HG03442 (cell line): ENCODE measurements at regions not wholly inside any gene's neighbourhood (a gene's known extent, or its start where the extent isn't known, plus 50 kb on each side); places are given as distances from the start of the nearest gene placed in this dataset.
"Not testable (repeated sequence)": the region's sequence is repeated elsewhere in the genome, so short reads cannot be mapped to it uniquely, and the experiment has no call there.

Source experiments
- ATAC-seq: cut with Tn5 transposase; IDR thresholded peaks from one replicate; pipeline ENCODE4 v1.9.1; 2021; ENCODE audit warnings: mild to moderate bottlenecking, moderate library complexity; ENCODE audit not compliant: unreplicated experiment

DNA sequence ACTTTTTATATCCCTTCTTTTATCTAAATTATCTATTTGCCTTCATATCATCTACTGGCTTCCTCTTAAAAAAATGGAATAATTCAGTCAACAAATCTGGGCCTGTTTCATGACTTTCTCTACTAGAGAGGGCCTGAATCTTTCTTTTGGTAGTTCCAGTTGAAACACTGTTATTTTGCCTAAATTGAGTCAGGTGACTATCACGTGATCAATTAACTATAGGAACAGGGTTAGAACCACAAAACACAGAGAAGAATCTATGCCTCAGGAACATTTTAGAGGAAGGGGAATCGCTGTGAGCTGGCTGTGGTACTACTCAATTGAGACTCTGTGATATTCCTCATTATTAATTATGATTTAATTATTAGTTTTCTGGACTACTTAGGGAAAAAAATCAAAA, 736.7 kb upstream of the PITX2 start:
- no peak for ATAC-seq

DNA sequence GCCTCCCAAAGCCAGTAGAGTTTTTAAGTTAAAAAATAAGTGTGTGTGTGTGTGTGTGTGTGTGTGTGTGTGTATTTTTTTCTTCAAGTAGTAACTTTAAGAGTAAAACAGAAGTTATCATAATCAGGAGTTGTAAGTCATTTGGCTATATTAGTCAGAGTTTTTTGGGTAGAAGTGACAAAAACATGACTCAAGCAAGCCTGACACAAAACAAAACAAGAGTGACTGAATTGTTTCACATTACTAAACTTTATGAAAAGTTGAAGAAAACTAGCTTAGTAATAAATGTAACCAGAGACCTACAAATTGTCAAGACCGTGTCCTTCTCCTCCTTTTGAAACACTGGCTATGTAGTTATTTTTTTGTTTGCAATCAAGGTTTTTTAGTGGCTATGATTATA, 738.0 kb upstream of the PITX2 start:
- no peak for ATAC-seq

DNA sequence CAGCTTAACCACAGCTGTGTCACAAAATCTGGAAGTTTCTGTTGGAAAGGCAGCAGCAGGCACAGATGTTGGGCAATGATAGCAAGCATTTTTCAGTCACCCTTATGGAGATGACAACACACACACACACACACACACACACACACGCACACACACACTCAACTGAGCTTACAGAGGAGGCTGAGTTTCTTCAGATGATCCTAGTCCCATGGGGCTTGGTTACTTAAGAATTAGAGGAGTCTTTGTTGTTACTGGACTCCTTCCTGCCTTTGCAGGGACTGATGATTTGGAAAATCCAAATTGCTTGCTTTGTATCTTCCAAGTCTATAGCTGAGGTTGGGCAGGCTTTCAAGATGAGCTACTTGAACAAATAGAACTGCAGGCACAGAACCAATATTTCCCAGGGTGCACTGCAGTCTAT, 740.1 kb upstream of the PITX2 start:
- no peak for ATAC-seq

GRCh38 chr4:111377880-111378279, 755.0 kb upstream of the PITX2 start:
- not testable (repeated sequence) for ATAC-seq

GRCh38 chr4:111388561-111388960, 756.7 kb upstream of the FAM241A start:
- ATAC-seq: no peak

DNA sequence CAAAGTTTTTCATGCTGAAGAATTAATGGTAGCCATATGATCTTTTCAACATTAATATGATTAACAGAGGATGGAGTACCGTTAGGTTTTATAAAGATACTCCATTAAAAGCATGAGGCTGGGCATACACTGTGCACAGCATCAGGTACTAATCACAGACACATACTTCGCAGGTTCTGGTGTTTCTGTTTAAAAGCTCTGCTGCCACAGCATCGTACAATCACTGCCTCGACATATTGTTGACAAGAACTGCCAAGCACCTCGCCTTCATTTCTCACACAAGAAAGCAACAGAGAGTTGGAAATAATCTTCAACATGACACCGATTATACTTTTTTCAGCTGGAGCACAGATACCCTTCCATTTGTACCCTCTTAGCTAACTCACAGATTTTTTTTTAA, 753.4 kb upstream of the FAM241A start:
- no peak for ATAC-seq

DNA sequence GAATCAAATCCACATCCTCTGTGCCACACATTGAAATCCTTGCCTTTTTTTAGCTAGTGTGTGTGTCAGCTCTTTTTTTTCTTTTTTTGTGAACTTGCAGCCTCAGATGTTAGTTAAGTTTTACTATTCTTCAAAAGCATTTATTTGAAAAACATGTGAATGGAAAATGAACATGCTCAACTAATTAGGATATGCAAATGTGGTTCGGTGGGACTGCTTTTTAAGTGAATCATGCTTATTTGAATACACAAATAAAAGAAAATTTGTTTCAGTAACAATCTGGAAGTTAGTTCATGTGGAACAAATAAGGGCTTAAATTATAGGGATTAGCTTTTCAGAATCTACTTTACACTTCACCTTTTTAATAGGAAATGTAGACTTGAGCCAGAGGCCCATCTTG, 751.5 kb upstream of the FAM241A start:
- ATAC-seq: no peak

DNA sequence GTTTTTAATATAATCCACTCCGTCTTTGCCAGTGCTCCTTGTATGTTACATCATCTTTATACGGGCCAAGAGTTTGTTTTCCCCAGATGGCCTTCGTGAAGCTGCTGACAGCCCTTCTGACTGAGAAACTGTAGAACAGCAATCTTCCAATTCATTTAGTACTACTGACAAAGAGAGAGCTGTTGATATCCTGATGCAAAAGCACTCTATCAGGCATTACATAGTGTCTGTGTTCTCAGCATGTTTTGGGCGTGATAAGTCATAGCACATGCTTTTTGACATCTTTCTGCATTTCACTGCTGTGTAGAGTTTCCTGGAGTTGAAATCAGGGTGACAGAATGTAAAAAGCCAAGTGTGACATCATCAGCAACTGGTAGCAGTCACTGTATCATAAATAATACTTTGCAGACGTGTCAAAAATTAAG, 746.3 kb upstream of the FAM241A start:
- ATAC-seq: no peak

DNA sequence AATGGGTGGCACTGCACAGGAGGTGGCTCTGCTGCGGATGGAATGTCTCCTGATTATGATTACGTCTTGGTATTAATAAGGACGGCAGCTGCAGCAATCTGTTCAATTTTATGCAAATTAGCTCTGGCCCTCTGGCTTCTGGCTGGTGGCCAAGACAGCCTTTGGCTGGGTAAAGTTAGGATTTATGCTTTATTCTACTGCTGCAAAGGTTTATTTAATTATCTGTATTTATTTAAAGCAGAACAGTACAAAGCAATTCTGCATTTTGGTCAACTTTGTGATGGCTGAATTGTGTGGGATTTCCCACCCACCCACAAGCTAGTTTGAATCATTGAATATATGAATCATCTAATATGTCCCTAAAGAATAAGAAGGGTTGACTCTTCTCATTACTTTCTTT, 745.6 kb upstream of the FAM241A start:
- ATAC-seq: no peak

GRCh38 chr4:111400741-111401140, 744.5 kb upstream of the FAM241A start:
- ATAC-seq: no peak

DNA sequence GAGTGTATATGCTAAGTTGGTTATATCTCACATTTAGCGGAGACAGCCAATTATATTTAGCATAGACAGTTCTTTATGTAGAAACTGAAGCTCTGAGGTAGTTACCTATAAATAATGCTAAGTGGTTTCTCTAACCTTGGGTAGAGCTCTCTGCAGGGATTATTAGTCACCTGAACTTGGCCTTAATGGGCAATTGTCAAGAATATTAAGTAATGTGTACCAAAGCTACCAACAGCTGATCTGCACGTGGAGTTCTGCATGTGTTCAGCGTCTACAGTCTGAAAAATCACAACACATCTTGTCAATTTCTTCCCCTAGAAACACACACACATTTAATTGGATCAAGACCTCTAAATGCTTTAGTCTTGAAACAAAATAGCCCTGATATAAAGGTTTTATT, 740.6 kb upstream of the FAM241A start:
- no peak for ATAC-seq

DNA sequence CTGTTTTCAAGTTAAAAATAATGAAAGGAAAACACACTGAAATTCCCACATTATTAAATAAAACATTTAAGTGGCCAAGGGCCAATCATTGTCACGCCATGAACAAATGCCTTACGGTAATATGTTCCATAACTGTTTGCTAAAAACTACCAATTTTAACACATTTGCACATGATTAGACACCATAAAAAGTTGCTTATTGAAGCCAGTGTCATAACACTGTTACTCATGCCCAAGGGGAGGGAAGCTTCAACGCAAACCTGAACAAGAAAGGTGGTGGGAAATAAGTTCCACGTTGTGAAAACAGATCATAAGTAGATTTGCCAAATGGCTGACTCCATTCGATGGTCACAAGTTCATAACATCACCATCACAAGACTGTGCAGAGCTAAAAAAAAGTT, 739.3 kb upstream of the FAM241A start:
- no peak for ATAC-seq

DNA sequence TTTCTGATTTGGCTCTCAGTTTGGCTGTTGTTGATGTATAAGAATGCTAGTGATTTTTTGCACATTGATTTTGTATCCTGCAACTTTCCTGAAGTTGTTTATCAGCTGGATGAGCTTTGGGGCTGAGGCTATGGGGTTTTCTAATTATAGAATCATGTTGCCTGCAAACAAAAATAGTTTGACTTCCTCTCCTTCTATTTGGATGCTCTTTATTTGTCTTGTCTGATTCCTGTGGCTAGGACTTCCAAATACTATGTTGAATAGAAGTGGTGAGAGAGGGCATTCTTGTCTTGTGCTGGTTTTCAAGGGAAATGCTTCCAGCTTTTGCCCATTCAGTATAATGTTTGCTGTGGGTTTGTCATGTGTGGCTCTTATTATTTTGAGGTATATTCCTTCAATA, 734.7 kb upstream of the FAM241A start:
- no peak for ATAC-seq

DNA sequence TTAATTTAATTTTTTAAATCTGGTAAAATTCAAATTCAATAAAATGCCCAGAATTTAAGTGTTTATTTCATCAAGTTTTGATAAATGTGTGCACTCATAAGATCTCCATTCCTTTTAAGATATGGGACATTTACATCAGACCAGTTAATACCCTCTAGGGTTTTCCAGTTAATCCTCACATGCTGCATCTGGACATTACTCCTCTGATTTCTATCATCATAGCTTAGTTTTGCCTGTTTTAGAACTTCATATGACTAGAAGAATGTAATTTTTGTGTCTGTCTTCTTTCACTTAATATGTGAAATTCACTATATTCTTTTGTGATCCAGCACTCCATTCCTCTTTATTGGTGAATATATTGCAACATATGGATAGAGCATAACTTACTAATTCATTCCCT, 727.7 kb upstream of the FAM241A start:
- ATAC-seq: no peak

DNA sequence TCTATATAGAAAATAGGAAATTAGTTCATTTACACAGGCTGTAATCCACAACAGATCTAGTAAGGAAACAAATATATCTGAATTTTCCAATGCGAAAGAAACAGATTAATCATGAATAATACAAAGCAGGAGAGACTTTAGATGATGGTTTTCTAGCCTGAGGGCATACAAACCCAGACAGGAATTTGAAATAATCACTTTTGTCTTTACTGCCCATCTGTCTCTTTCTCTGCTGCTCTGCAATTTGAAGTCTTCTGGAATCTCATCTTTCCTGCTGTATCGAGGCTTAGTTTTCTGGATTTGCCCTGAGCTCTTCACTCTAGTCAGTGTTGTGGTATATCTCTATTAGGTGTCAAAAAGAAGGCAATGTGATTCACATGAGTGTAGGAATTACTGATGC, 711.8 kb upstream of the FAM241A start:
- no peak for ATAC-seq

- no peak for ATAC-seq
These were observed 710.7 kb upstream of the FAM241A start for GRCh38 chr4:111434586-111434985.

DNA sequence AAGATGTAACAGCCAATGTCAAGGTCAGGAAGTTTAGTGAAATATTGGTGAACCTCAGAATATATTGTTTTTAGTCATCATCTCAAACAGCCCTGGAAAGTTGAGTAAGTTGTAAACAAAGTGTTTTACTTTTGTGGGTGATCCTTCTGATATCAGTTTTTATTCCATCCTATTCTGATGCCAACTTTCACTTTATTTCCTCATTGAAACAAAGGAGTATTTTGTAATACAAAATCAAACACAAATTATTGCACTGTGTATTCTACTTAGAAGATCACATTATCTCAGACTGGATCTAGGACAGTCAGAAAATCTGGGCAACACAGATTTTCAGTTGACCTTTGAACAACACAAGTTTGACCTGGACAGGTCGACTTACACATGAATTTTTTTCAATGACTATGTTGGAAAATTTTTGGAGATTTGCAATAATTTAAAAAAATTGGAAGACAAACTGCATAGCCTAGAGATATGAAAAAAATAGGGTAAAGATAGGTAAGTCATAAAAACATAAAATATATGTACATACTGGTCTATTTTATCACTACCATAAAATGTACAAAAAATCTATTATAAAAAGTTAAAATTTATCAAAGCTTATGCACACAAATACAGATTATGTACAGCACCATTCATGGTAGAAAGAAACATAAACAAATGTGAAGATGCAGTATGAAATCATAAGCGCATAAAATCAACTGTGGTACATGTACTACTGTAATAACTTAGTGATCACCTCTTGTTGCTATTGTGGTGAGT, 709.1 kb upstream of the FAM241A start:
- no peak for ATAC-seq

- no peak for ATAC-seq
These were observed 703.6 kb upstream of the FAM241A start for GRCh38 chr4:111441687-111442086.

DNA sequence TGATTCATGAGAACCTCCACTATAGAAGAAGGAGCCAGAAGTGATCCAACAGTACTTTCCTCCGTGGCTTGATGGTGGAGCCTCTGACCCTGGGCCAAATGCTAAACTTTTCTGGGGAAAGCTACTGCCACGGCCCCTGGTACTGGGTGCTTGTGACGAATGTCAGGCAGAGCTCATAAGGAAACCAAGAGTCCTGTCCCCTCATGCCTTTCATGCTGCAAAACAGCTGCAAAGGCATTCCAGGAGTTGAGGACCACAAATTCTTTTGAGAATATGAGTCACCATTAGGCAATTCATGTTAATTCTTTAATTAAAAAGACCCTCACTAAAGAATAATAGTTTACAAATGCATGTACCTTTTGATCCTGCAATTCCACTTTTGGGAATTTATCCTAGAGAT, 700.4 kb upstream of the FAM241A start:
- not testable (repeated sequence) for ATAC-seq

DNA sequence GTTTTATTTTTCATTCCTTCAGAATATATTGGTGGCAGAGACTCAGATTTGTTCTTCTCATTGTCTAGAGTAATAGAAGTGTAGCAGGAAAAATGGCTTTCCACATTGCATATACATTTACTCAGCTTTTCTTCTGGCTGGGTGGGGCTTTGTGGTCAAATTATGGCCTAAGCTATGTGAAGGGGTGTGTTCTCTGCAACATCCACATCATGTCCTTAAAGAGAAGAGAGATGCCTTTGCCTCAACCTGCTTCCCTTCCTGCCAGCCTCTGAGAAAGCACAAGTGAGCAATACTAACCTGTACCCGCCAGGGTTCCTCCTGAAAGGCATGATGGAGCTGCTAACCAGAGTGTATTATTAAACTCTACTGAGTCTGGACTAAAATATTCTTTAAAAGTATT, 695.6 kb upstream of the FAM241A start:
- no peak for ATAC-seq

GRCh38 chr4:111450867-111451266, 694.4 kb upstream of the FAM241A start:
- no peak for ATAC-seq

DNA sequence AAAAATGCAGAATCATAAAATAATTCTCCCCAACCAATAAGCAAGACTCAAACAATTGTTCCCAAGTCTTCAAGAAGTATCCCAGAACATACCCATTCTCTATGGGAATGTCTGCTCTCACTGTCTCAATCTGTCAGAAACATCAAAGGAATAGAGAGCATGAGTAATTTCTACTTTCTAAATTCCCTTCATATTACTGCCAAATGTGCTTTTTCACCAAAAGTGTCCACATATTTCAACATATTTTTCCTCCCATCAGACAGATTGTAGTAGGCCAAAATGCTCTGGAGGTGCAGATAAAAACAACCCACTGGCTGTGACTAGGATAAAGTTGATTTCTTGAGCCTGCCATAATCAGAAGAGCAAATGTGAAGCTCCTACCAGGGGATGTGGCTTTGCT, 692.0 kb upstream of the FAM241A start:
- ATAC-seq: no peak

DNA sequence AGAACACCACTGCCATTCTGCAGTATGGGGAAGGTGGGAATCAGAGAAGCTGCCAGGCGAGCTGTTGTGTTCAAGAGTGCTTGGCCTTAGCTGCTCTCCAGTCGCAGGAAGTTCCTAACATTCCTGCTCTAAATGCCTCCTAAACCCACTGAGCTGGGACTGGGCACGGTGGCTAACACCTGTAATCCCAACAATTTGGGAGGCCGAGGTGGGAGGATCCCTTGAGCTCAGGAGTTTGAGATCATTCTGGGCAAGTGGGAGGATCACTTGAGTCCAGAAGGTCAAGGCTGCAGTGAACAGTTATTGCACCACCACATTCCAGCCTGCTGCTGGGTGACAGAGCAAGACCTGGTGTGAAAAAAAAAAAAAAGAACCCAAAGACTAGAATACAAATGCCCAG, 690.3 kb upstream of the FAM241A start:
- ATAC-seq: no peak
